ENCODE measurements at regions not wholly inside any gene's neighbourhood (a gene's known extent, or its start where the extent isn't known, plus 50 kb on each side); places are given as distances from the start of the nearest gene placed in this dataset.
"Not testable (repeated sequence)": the region's sequence is repeated elsewhere in the genome, so short reads cannot be mapped to it uniquely, and the experiment has no call there.

DNA sequence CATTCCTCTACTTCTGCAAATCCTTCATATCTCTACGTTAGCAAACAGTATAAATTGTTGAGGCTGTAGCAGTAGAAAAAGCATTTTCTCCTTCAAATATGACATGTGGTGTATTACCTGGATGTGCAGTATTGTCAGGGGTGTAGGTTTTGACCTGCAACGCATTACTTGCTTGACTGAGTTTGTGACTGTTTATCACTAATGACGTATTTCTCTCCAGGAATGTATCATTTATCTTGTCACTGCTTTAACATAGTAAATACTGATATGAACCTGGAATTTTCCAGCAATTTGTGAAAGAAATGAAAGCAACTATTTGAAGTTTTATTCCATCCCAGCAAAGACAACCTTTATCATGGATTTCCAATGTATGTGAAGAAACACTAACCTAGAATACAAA is 823.4 kb downstream of the NAP1L3 start:
- TF ChIP-seq, protein P1, sequence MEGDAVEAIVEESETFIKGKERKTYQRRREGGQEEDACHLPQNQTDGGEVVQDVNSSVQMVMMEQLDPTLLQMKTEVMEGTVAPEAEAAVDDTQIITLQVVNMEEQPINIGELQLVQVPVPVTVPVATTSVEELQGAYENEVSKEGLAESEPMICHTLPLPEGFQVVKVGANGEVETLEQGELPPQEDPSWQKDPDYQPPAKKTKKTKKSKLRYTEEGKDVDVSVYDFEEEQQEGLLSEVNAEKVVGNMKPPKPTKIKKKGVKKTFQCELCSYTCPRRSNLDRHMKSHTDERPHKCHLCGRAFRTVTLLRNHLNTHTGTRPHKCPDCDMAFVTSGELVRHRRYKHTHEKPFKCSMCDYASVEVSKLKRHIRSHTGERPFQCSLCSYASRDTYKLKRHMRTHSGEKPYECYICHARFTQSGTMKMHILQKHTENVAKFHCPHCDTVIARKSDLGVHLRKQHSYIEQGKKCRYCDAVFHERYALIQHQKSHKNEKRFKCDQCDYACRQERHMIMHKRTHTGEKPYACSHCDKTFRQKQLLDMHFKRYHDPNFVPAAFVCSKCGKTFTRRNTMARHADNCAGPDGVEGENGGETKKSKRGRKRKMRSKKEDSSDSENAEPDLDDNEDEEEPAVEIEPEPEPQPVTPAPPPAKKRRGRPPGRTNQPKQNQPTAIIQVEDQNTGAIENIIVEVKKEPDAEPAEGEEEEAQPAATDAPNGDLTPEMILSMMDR (IDR thresholded peaks at IDR 0.05) = not testable (repeated sequence)
- not testable (repeated sequence) for TF ChIP-seq EP300 (IDR thresholded peaks at IDR 0.05)

Measured in upper lobe of left lung (tissue), 4 donors.